K562 (cell line): ENCODE measurements at regions not wholly inside any gene's neighbourhood (a gene's known extent, or its start where the extent isn't known, plus 50 kb on each side); places are given as distances from the start of the nearest gene placed in this dataset.

Source experiments
- ATAC-seq: fragments of 200-7000 bp; cut with Tn5 transposase; 3 replicates; pipeline ENCODE4 v1.9.1; 2020; ENCODE audit warnings: moderate library complexity
- BruUV-seq: library from RNA; stranded (reverse); fragments of 400-500 nt; replicated peaks from 2 replicates; lab custom pipeline; 2021; lab: Mats Ljungman, UMichigan
- CTCF ChIA-PET: fragments of 300-600 bp; formaldehyde crosslinking; extraction: SDS; loops from one replicate; lab custom pipeline; 2021; ENCODE audit warnings: low intra/inter-chr PET ratio; lab: Yijun Ruan, JAX
- POLR2A ChIA-PET: fragments of 300-600, 350-650 bp; sonication (Branson Sonifier 250); formaldehyde crosslinking; extraction: SDS; loops from one replicate; lab custom pipeline; 2021; ENCODE audit warnings: antibody characterized with exemption, inconsistent platforms; lab: Yijun Ruan, JAX
- DNase-seq, 4 experiments: peaks; one replicate each; pipeline versions ENCODE4 v3.0.0 to v3.0.0-alpha.2; 2011 to 2018; ENCODE audit warnings: low spot score in 3 of 4, mixed read lengths in 3 of 4; ENCODE audit errors: extremely low read depth in 1 of 4
- FAIRE-seq: peaks from 2 replicates; lab custom pipeline; 2011; peaks lifted over from hg19 to GRCh38; lab: Jason Lieb, UNC
- H2AFZ ChIP-seq: 2 replicates; pipeline ENCODE4 v1.6.0; 2011; ENCODE audit warnings: low read depth, low read length, control low read depth, inconsistent platforms
- H3K27ac ChIP-seq: fragments of 200-600 bp; 3 replicates; pipeline ENCODE4 v1.8.0; 2011; ENCODE audit warnings: low read depth, mild to moderate bottlenecking, control low read depth, inconsistent platforms, low read length, moderate library complexity, mixed read lengths; ENCODE audit errors: extremely low read depth
- H3K27me3 ChIP-seq, 2 experiments: fragments of 300-600 bp in 1 of 2; 2 replicates in 1 of 2; 3 replicates in 1 of 2; pipeline versions ENCODE4 v1.6.0 to v1.8.0; 2011; ENCODE audit warnings: inconsistent platforms in 2 of 2, low read length in 2 of 2, mild to moderate bottlenecking in 1 of 2, mixed read lengths in 1 of 2, moderate library complexity in 1 of 2; ENCODE audit not compliant: control insufficient read depth in 2 of 2, insufficient read depth in 2 of 2
- H3K36me3 ChIP-seq: fragments of 300-600 bp; 3 replicates; pipeline ENCODE4 v1.8.0; 2011; ENCODE audit warnings: mild to moderate bottlenecking, low read length, inconsistent platforms; ENCODE audit not compliant: control insufficient read depth, insufficient read depth
- H3K4me1 ChIP-seq, 2 experiments: fragments of 200-600 bp in 1 of 2; replicated peaks in 1 of 2; 2 replicates in 1 of 2; 3 replicates in 1 of 2; pipeline versions ENCODE4 v1.5.1 to v1.8.0; 2011; ENCODE audit warnings: inconsistent platforms in 2 of 2, low read length in 2 of 2, mild to moderate bottlenecking in 1 of 2, mixed read lengths in 1 of 2, moderate library complexity in 1 of 2; ENCODE audit not compliant: control insufficient read depth in 2 of 2, insufficient read depth in 2 of 2
- H3K4me2 ChIP-seq: 2 replicates; pipeline ENCODE4 v1.6.1; 2011; ENCODE audit warnings: low read length, control low read depth, inconsistent platforms, mixed read lengths; ENCODE audit not compliant: insufficient read depth
- H3K4me3 ChIP-seq: fragments of 200-600 bp; sonication (generic), shearing (Covaris generic); 2 replicates; pipeline ENCODE4 v1.5.1; 2016; ENCODE audit warnings: control low read depth, inconsistent platforms
- H3K79me2 ChIP-seq: fragments of 200-600 bp; 3 replicates; pipeline ENCODE4 v1.8.0; 2011; ENCODE audit warnings: low read length, inconsistent platforms; ENCODE audit not compliant: control insufficient read depth, insufficient read depth
- H3K9ac ChIP-seq, 2 experiments: 2 replicates each; pipeline versions ENCODE4 v1.6.0 to v1.6.1; 2011; ENCODE audit warnings: low read depth in 2 of 2, low read length in 2 of 2, control low read depth in 1 of 2, inconsistent platforms in 1 of 2, mild to moderate bottlenecking in 1 of 2, mixed read lengths in 1 of 2; ENCODE audit not compliant: insufficient read depth in 1 of 2
- H3K9me1 ChIP-seq: one replicate; pipeline ENCODE4 v1.6.0; 2011; ENCODE audit warnings: inconsistent platforms, mild to moderate bottlenecking, low read length, moderate library complexity; ENCODE audit not compliant: control insufficient read depth, insufficient read depth
- H3K9me3 ChIP-seq: replicated peaks from 2 replicates; pipeline ENCODE4 v1.5.1; 2011; ENCODE audit warnings: low read depth, low read length, inconsistent platforms; ENCODE audit not compliant: control insufficient read depth, insufficient read depth
- H4K20me1 ChIP-seq: replicated peaks from 2 replicates; pipeline ENCODE4 v1.6.1; 2011; ENCODE audit warnings: low read length, inconsistent platforms, mixed read lengths; ENCODE audit not compliant: control insufficient read depth, insufficient read depth
- CREM ChIP-seq: IDR thresholded peaks from 2 replicates; pipeline ENCODE4 v1.6.1; 2014; ENCODE audit warnings: antibody characterized with exemption, low read depth
- MXD1 ChIP-seq: fragments of 250-450 bp; sonication (Bioruptor Pico); IDR thresholded peaks from 2 replicates; pipeline ENCODE4 v1.8.0; 2021; ENCODE audit warnings: borderline replicate concordance, mild to moderate bottlenecking, moderate library complexity; ENCODE audit not compliant: poor library complexity, severe bottlenecking
- POLR2G ChIP-seq: fragments of 200-400 bp; formaldehyde crosslinking; IDR thresholded peaks from 2 replicates; pipeline ENCODE4 v1.6.1; 2017; ENCODE audit warnings: low read depth, mild to moderate bottlenecking, antibody characterized with exemption, low read length, moderate library complexity
- SAFB2 ChIP-seq: fragments of 200-400 bp; formaldehyde crosslinking; IDR thresholded peaks from 2 replicates; pipeline ENCODE4 v1.6.1; 2018; ENCODE audit warnings: borderline replicate concordance, low read length, low read depth, moderate library complexity; ENCODE audit not compliant: severe bottlenecking
- U2AF2 ChIP-seq: fragments of 200-400 bp; formaldehyde crosslinking; optimal IDR thresholded peaks from 2 replicates; pipeline ENCODE3; 2017; ENCODE audit warnings: low read depth, mild to moderate bottlenecking, low read length
- ZFP91 ChIP-seq: sonication (generic); formaldehyde crosslinking; IDR thresholded peaks from 2 replicates; pipeline ENCODE4 v1.8.0; 2022; ENCODE audit warnings: mild to moderate bottlenecking, missing genetic modification reagents
- ZNF197 ChIP-seq: fragments of 200-800 bp; sonication (Bioruptor generic); IDR thresholded peaks from 2 replicates; pipeline ENCODE4 v1.6.1; 2016; ENCODE audit warnings: low read depth, missing genetic modification characterization, missing compliant biosample characterization
- ZNF217 ChIP-seq: sonication (generic); formaldehyde crosslinking; IDR thresholded peaks from 2 replicates; pipeline ENCODE4 v1.8.0; 2022; ENCODE audit warnings: mild to moderate bottlenecking, missing genetic modification reagents
- ZNF609 ChIP-seq: sonication (generic); formaldehyde crosslinking; IDR thresholded peaks from 2 replicates; pipeline ENCODE4 v1.8.1; 2023; ENCODE audit warnings: missing genetic modification reagents, mild to moderate bottlenecking, borderline replicate concordance
- WGBS: fragments of 100-300 bp; shearing (Covaris generic); methylation state at CpG from one replicate; pipeline ENCODE4 v1.1.6; 2016; ENCODE audit warnings: low coverage, mixed read lengths; ENCODE audit not compliant: insufficient coverage; ENCODE audit errors: missing lambda C conversion rate; 5-methylcytosine and 5-hydroxymethylcytosine counted together
- in situ Hi-C: fragments of 300-500 bp; cut with MboI; formaldehyde crosslinking; loops from 4 replicates; pipeline ENCODE4 v1.15.0; 2018; ENCODE audit warnings: inconsistent platforms, mixed read lengths
- intact Hi-C: fragments of 100-400 bp; cut with micrococcal nuclease; formaldehyde crosslinking; loops from 2 replicates; pipeline ENCODE4 v1.14.2; 2022

GRCh38 chr6:81237226-81237625 is 515.3 kb downstream of the TENT5A start (continued):
- no peak for TF ChIP-seq ZNF609
- no peak for TF ChIP-seq MXD1
- TF ChIP-seq U2AF2 = no peak
- TF ChIP-seq, all 486 proteins: peak for 0

GRCh38 chr6:81235512-81235911 is 517.0 kb downstream of the TENT5A start:
- BruUV-seq = no TSS peak
- ATAC-seq (no peak), DNase-seq (no peak), FAIRE-seq (no peak)
- Histone ChIP-seq H3K9me1 (no peaks in the 10 kb centered on the region), H3K27ac (no peak overlapping the region), H3K4me1 (no peaks in the 10 kb centered on the region), H3K4me3 (no peak overlapping the region), H3K9ac (no peak overlapping the region), H3K9me3 (no peaks in the 10 kb centered on the region), H4K20me1 (no peaks in the 10 kb centered on the region), H3K4me2 (no peak overlapping the region), H3K79me2 (no peaks in the 10 kb centered on the region), H3K36me3 (no peaks in the 10 kb centered on the region), H2AFZ (no peak overlapping the region), H3K27me3 (no peaks in the 10 kb centered on the region)
- intact Hi-C loops (no loop called here), in situ Hi-C loops (no loop called here)
- WGBS = 0% methylated on average over 2 of the region's 2 CpGs
- TF ChIP-seq ZNF197 (CRISPR knock-in tag) = no peak
- TF ChIP-seq CREM = no peak
- no peak for TF ChIP-seq POLR2G
- no peak for TF ChIP-seq ZFP91 (CRISPR knock-in tag)
- TF ChIP-seq ZNF217 = no peak
- TF ChIP-seq SAFB2 = no peak
- POLR2A ChIA-PET = no interaction called here
- CTCF ChIA-PET = no interaction called here
